ENCODE measurements at regions not wholly inside any gene's neighbourhood (a gene's known extent, or its start where the extent isn't known, plus 50 kb on each side); places are given as distances from the start of the nearest gene placed in this dataset.

- DNase-seq (ENCODE audit: low read depth in 1 of 2, low spot score in 1 of 2) (no peak), FAIRE-seq (no peak), ATAC-seq (no peak)
- CTCF ChIA-PET: interaction anchor here (1.3 to 1.4 kb wide), 2 partner anchors 12 to 14 kb away, joined by 3 to 4 read pairs; no protein-coding TSS in a partner anchor
- Histone ChIP-seq H3K27ac (peak overlapping the region in 1 of 2 experiments; percentile 38; a peak in 1 of 6 replicates), H3K4me2 (no peak overlapping the region), H3K4me1 (peaks cover 4% of the 10 kb centered on the region; the same call in 1 of the 3 replicates), H3K9me3 (peaks cover 36% of the 10 kb centered on the region; the same call in 2 of the 3 replicates), H3K4me3 (no peak overlapping the region)
- WGBS (ENCODE audit: missing lambda C conversion rate): 69% methylated on average over 1 of the region's 1 CpG
- POLR2A ChIA-PET: no interaction called here
- TF ChIP-seq ESRRA (IDR thresholded peaks at IDR 0.05; ENCODE audit: borderline replicate concordance, low read length) (no peak), REST (IDR thresholded peaks at IDR 0.05) (no peak), CEBPB (IDR thresholded peaks at IDR 0.05) (no peak), SMC3 (IDR thresholded peaks at IDR 0.05) (no peak), EHMT2 (IDR thresholded peaks at IDR 0.05; ENCODE audit: low read depth) (no peak), JUN (IDR thresholded peaks at IDR 0.05) (no peak)
Measured at GRCh38 chr3:150023239-150023636, 52.5 kb upstream of the PFN2 start.

- H3K4me2 ChIP-seq: no peak overlapping the region
- ChIA-PET CTCF (interaction anchor here (0.9 to 1.3 kb wide), 2 partner anchors 13 to 198 kb away, joined by 3 to 4 read pairs; no protein-coding TSS in a partner anchor), POLR2A (no interaction called here)
- no peak for DNase-seq (ENCODE audit: low read depth in 1 of 2, low spot score in 1 of 2)
- ATAC-seq: no peak
- WGBS (ENCODE audit: missing lambda C conversion rate): 75% methylated on average over 9 of the region's 9 CpGs
- no peak overlapping the region for H3K4me3 ChIP-seq
- FAIRE-seq: no peak
- peaks cover 4% of the 10 kb centered on the region; the same call in 1 of the 3 replicates for H3K4me1 ChIP-seq
- TF ChIP-seq ELK1 (IDR thresholded peaks at IDR 0.05; ENCODE audit: low read depth, low read length): no peak
- no peak for TF ChIP-seq GATA3 (IDR thresholded peaks at IDR 0.05; ENCODE audit: borderline replicate concordance)
- peak; percentile 25 for TF ChIP-seq MAFK (IDR thresholded peaks at IDR 0.05; ENCODE audit: partially characterized antibody)
- peak overlapping the region in 1 of 2 experiments; percentile 38; a peak in 2 of 6 replicates for H3K27ac ChIP-seq
- H3K9me3 ChIP-seq: peaks cover 36% of the 10 kb centered on the region; the same call in 2 of the 3 replicates
Measured at GRCh38 chr3:150022381-150023238, 51.9 kb upstream of the PFN2 start.

GRCh38 chr3:150020527-150020926, 49.8 kb upstream of the PFN2 start:
- FAIRE-seq (no peak), ATAC-seq (no peak), DNase-seq (ENCODE audit: low read depth in 1 of 2, low spot score in 1 of 2) (no peak)
- CTCF ChIA-PET: no interaction called here
- 70% methylated on average over 1 of the region's 1 CpG for WGBS (ENCODE audit: missing lambda C conversion rate)
- no peak overlapping the region for H3K4me2 ChIP-seq
- peaks cover 4% of the 10 kb centered on the region; the same call in 1 of the 3 replicates for H3K4me1 ChIP-seq
- POLR2A ChIA-PET: no interaction called here
- no peak overlapping the region for H3K27ac ChIP-seq
- no peak overlapping the region for H3K4me3 ChIP-seq
- peaks cover 21% of the 10 kb centered on the region; the same call in 2 of the 3 replicates for H3K9me3 ChIP-seq
- TF ChIP-seq SMC3 (IDR thresholded peaks at IDR 0.05) (no peak), HES2 (IDR thresholded peaks at IDR 0.05) (no peak), JUN (IDR thresholded peaks at IDR 0.05) (no peak), RFX5 (IDR thresholded peaks at IDR 0.05) (no peak), CBX2 (IDR thresholded peaks at IDR 0.05; ENCODE audit: borderline replicate concordance, low read depth) (no peak), USF2 (IDR thresholded peaks at IDR 0.05) (no peak), PBX3 (IDR thresholded peaks at IDR 0.05) (no peak), MAFK (IDR thresholded peaks at IDR 0.05; ENCODE audit: partially characterized antibody) (no peak), CTCF (IDR thresholded peaks at IDR 0.05) (no peak), BCL3 (IDR thresholded peaks at IDR 0.05) (no peak), NR3C1 (IDR thresholded peaks at IDR 0.05) (no peak), KDM5A (IDR thresholded peaks at IDR 0.05) (no peak), SREBF2 (IDR thresholded peaks at IDR 0.05) (no peak), RCOR1 (IDR thresholded peaks at IDR 0.05; ENCODE audit: low read depth, low read length) (no peak), RARB (CRISPR knock-in tag; IDR thresholded peaks at IDR 0.05) (no peak), POLR2A (IDR thresholded peaks at IDR 0.05; ENCODE audit: low read length) (no peak), HOXB13 (CRISPR knock-in tag; IDR thresholded peaks at IDR 0.05; ENCODE audit: low read depth) (no peak)

Data from A549 (cell line).